NCI-H1105 (cell line): ENCODE measurements at regions not wholly inside any gene's neighbourhood (a gene's known extent, or its start where the extent isn't known, plus 50 kb on each side); places are given as distances from the start of the nearest gene placed in this dataset.
"Not testable (repeated sequence)": the region's sequence is repeated elsewhere in the genome, so short reads cannot be mapped to it uniquely, and the experiment has no call there.

Experiments used
- DNase-seq: peaks from one replicate; lab custom pipeline; 2025; lab: John Stamatoyannopoulos, UW

- no peak for DNase-seq
Measured at GRCh38 chr3:106265704-106266103, 396.9 kb upstream of the CBLB start.

GRCh38 chr3:106268696-106269095, 399.9 kb upstream of the CBLB start:
- no peak for DNase-seq

GRCh38 chr3:106272302-106272701, 403.5 kb upstream of the CBLB start:
- DNase-seq, result no peak

- DNase-seq, result no peak
Measured at GRCh38 chr3:106275592-106275991, 406.8 kb upstream of the CBLB start.

GRCh38 chr3:106276151-106276550, 407.3 kb upstream of the CBLB start:
- DNase-seq, result no peak

- DNase-seq, result no peak
Measured at GRCh38 chr3:106276755-106277612, 408.2 kb upstream of the CBLB start.

- DNase-seq, result no peak
Measured at GRCh38 chr3:106277731-106278130, 408.9 kb upstream of the CBLB start.

- no peak for DNase-seq
Measured at GRCh38 chr3:106281221-106281620, 412.4 kb upstream of the CBLB start.

GRCh38 chr3:106282943-106283342, 414.1 kb upstream of the CBLB start:
- no peak for DNase-seq

- no peak for DNase-seq
Measured at GRCh38 chr3:106288781-106289180, 420.0 kb upstream of the CBLB start.

GRCh38 chr3:106290304-106290997, 421.6 kb upstream of the CBLB start:
- no peak for DNase-seq

- DNase-seq, result no peak
Measured at GRCh38 chr3:106293161-106293560, 424.3 kb upstream of the CBLB start.

GRCh38 chr3:106294121-106294520, 425.3 kb upstream of the CBLB start:
- DNase-seq, result no peak

- no peak for DNase-seq
Measured at GRCh38 chr3:106296062-106296461, 427.2 kb upstream of the CBLB start.

GRCh38 chr3:106299300-106300098, 430.7 kb upstream of the CBLB start:
- no peak for DNase-seq

GRCh38 chr3:106302451-106303221, 433.8 kb upstream of the CBLB start:
- no peak for DNase-seq

- no peak for DNase-seq
Measured at GRCh38 chr3:106303766-106304165, 435.0 kb upstream of the CBLB start.

- DNase-seq, result no peak
Measured at GRCh38 chr3:106305127-106305526, 436.3 kb upstream of the CBLB start.

GRCh38 chr3:106305882-106306435, 437.1 kb upstream of the CBLB start:
- DNase-seq, result no peak

GRCh38 chr3:106309274-106309673, 440.5 kb upstream of the CBLB start:
- no peak for DNase-seq

- not testable (repeated sequence) for DNase-seq
Measured at GRCh38 chr3:106309798-106310197, 441.0 kb upstream of the CBLB start.
